H1 (cell line): ENCODE measurements at regions not wholly inside any gene's neighbourhood (a gene's known extent, or its start where the extent isn't known, plus 50 kb on each side); places are given as distances from the start of the nearest gene placed in this dataset.

Source experiments
- CTCF ChIA-PET: fragments of 300-600 bp; sonication (Branson Sonifier 250); formaldehyde crosslinking; loops from one replicate; lab custom pipeline; 2021; ENCODE audit not compliant: partially characterized antibody; lab: Charles Lee
- POLR2A ChIA-PET: fragments of 300-600 bp; sonication (Branson Sonifier 250); formaldehyde crosslinking; loops from one replicate; lab custom pipeline; 2021; ENCODE audit warnings: inconsistent platforms; ENCODE audit not compliant: partially characterized antibody; lab: Charles Lee
- DNase-seq, 2 experiments: peaks; one replicate each; pipeline versions ENCODE4 v3.0.0 to v3.0.0-alpha.2; 2010 to 2022; ENCODE audit warnings: low spot score in 2 of 2, low read depth in 1 of 2, mixed read lengths in 1 of 2
- FAIRE-seq: peaks from 2 replicates; lab custom pipeline; 2011; peaks lifted over from hg19 to GRCh38; lab: Jason Lieb, UNC
- H2AFZ ChIP-seq: 2 replicates; pipeline ENCODE4 v1.8.1; 2012; ENCODE audit warnings: low read length, inconsistent platforms
- H2AK5ac ChIP-seq: 2 replicates; pipeline ENCODE4 v1.6.1; 2013; ENCODE audit warnings: low read depth, low read length
- H2BK120ac ChIP-seq: replicated peaks from 2 replicates; pipeline ENCODE3; 2013; ENCODE audit warnings: low read depth, low read length, inconsistent platforms
- H2BK12ac ChIP-seq: 2 replicates; pipeline ENCODE4 v1.6.1; 2013; ENCODE audit warnings: low read depth, low read length
- H2BK15ac ChIP-seq: 2 replicates; pipeline ENCODE4 v1.6.1; 2013; ENCODE audit warnings: low read length
- H2BK20ac ChIP-seq: 2 replicates; pipeline ENCODE4 v1.6.1; 2013; ENCODE audit warnings: low read length
- H2BK5ac ChIP-seq: 2 replicates; pipeline ENCODE4 v1.6.1; 2013; ENCODE audit warnings: low read depth, low read length
- H3K14ac ChIP-seq: 2 replicates; pipeline ENCODE4 v1.6.1; 2013; ENCODE audit warnings: inconsistent platforms; ENCODE audit not compliant: insufficient read length
- H3K18ac ChIP-seq: 2 replicates; pipeline ENCODE4 v1.6.1; 2013; ENCODE audit warnings: low read length; ENCODE audit errors: extremely low read depth
- H3K23ac ChIP-seq: 2 replicates; pipeline ENCODE4 v1.6.1; 2013; ENCODE audit warnings: inconsistent platforms; ENCODE audit not compliant: insufficient read length
- H3K23me2 ChIP-seq: 2 replicates; pipeline ENCODE4 v1.6.1; 2013; ENCODE audit warnings: low read depth, low read length
- H3K27ac ChIP-seq: 2 replicates; pipeline ENCODE4 v1.6.1; 2011; ENCODE audit warnings: low read depth, low read length, inconsistent platforms
- H3K27me3 ChIP-seq, 4 experiments: replicated peaks in 1 of 4; 1 replicate in 1 of 4; 2 replicates in 3 of 4; pipeline versions ENCODE4 v1.6.1 to v1.8.1; 2011 to 2013; ENCODE audit warnings: low read length in 3 of 4, mild to moderate bottlenecking in 3 of 4, inconsistent platforms in 2 of 4, mixed read lengths in 2 of 4, moderate library complexity in 1 of 4; ENCODE audit not compliant: control insufficient read depth in 3 of 4, insufficient read depth in 3 of 4; ENCODE audit errors: extremely low read depth in 1 of 4
- H3K36me3 ChIP-seq, 4 experiments: 2 replicates each; pipeline versions ENCODE4 v1.6.1 to v1.8.1; 2011 to 2013; ENCODE audit warnings: mild to moderate bottlenecking in 4 of 4, low read length in 3 of 4, moderate library complexity in 2 of 4, control low read depth in 1 of 4, inconsistent platforms in 1 of 4; ENCODE audit not compliant: insufficient read depth in 4 of 4, control insufficient read depth in 2 of 4
- H3K4ac ChIP-seq: replicated peaks from 2 replicates; pipeline ENCODE3; 2013; ENCODE audit warnings: low read length, low read depth, mixed read lengths, inconsistent platforms; ENCODE audit not compliant: insufficient read length
- H3K4me1 ChIP-seq, 4 experiments: replicated peaks in 1 of 4; 1 replicate in 1 of 4; 2 replicates in 3 of 4; pipeline versions ENCODE4 v1.6.1 to v1.8.1; 2011 to 2013; ENCODE audit warnings: low read length in 3 of 4, inconsistent platforms in 2 of 4, mixed read lengths in 1 of 4; ENCODE audit not compliant: insufficient read depth in 4 of 4, control insufficient read depth in 3 of 4
- H3K4me2 ChIP-seq, 2 experiments: 2 replicates each; pipeline versions ENCODE4 v1.6.1 to v1.8.1; 2011 to 2013; ENCODE audit warnings: low read depth in 2 of 2, low read length in 2 of 2, control low read depth in 1 of 2, inconsistent platforms in 1 of 2, mild to moderate bottlenecking in 1 of 2; ENCODE audit not compliant: insufficient read depth in 1 of 2
- H3K4me3 ChIP-seq, 4 experiments: fragments of 200-600, 300-600 bp in 1 of 4; sonication (generic), shearing (Covaris generic), sonication (Bioruptor Twin) in 1 of 4; 2 replicates each; pipeline versions ENCODE4 v1.5.1 to v1.8.1; 2011 to 2016; ENCODE audit warnings: low read length in 4 of 4, low read depth in 3 of 4, control low read depth in 2 of 4, inconsistent platforms in 2 of 4, mild to moderate bottlenecking in 2 of 4, mixed read lengths in 1 of 4, moderate library complexity in 1 of 4; ENCODE audit not compliant: insufficient read depth in 2 of 4; ENCODE audit errors: extremely low read depth in 1 of 4
- H3K56ac ChIP-seq: replicated peaks from 2 replicates; pipeline ENCODE3; 2013; ENCODE audit warnings: low read depth, mild to moderate bottlenecking, mixed read lengths, low read length, inconsistent platforms; ENCODE audit not compliant: insufficient read length
- H3K79me1 ChIP-seq: 2 replicates; pipeline ENCODE4 v1.6.1; 2013; ENCODE audit warnings: low read depth, low read length, control low read depth
- H3K79me2 ChIP-seq, 2 experiments: 2 replicates each; pipeline versions ENCODE4 v1.6.1 to v1.8.1; 2012 to 2013; ENCODE audit warnings: low read length in 2 of 2, mild to moderate bottlenecking in 2 of 2, inconsistent platforms in 1 of 2; ENCODE audit not compliant: insufficient read depth in 2 of 2, control insufficient read depth in 1 of 2
- H3K9ac ChIP-seq, 4 experiments: replicated peaks in 1 of 4; 1 replicate in 1 of 4; 2 replicates in 3 of 4; pipeline versions ENCODE4 v1.6.1 to v1.8.1; 2011 to 2013; ENCODE audit warnings: low read depth in 3 of 4, low read length in 3 of 4, control low read depth in 2 of 4, mild to moderate bottlenecking in 2 of 4, moderate library complexity in 2 of 4, inconsistent platforms in 1 of 4; ENCODE audit errors: extremely low read depth in 1 of 4
- H3K9me3 ChIP-seq, 2 experiments: 2 replicates each; pipeline versions ENCODE4 v1.6.1 to v1.8.1; 2012 to 2013; ENCODE audit warnings: mild to moderate bottlenecking in 2 of 2, moderate library complexity in 2 of 2, control low read depth in 1 of 2, inconsistent platforms in 1 of 2, low read depth in 1 of 2, low read length in 1 of 2, mixed read lengths in 1 of 2; ENCODE audit not compliant: insufficient read depth in 2 of 2
- H4K20me1 ChIP-seq, 2 experiments: replicated peaks in 1 of 2; 2 replicates each; pipeline versions ENCODE3 to v1.8.1; 2011 to 2013; ENCODE audit warnings: inconsistent platforms in 2 of 2, low read length in 2 of 2, mild to moderate bottlenecking in 1 of 2; ENCODE audit not compliant: insufficient read depth in 2 of 2, control insufficient read depth in 1 of 2
- H4K5ac ChIP-seq: 2 replicates; pipeline ENCODE4 v1.6.1; 2013; ENCODE audit warnings: low read length, low read depth, mixed read lengths, inconsistent platforms; ENCODE audit not compliant: insufficient read length
- H4K8ac ChIP-seq: 2 replicates; pipeline ENCODE4 v1.8.0; 2013; ENCODE audit warnings: mild to moderate bottlenecking, moderate library complexity, low read length, inconsistent platforms; ENCODE audit not compliant: insufficient read depth; ENCODE audit errors: extremely low read depth
- H4K91ac ChIP-seq: replicated peaks from 2 replicates; pipeline ENCODE3; 2013; ENCODE audit warnings: low read length, mixed read lengths, inconsistent platforms; ENCODE audit not compliant: insufficient read length
- CHD1 ChIP-seq: IDR thresholded peaks from 2 replicates; pipeline ENCODE4 v1.6.1; 2012; ENCODE audit warnings: low read depth, low read length, improper control_type of control experiment
- KDM1A ChIP-seq: fragments of 200-600, 300-600 bp; sonication (generic); IDR thresholded peaks from 2 replicates; pipeline ENCODE4 v1.7.1; 2016; ENCODE audit warnings: mild to moderate bottlenecking, low read length, borderline replicate concordance
- SIRT6 ChIP-seq: IDR thresholded peaks from one replicate; pipeline ENCODE4 v1.7.1; 2012; ENCODE audit warnings: low read length, inconsistent platforms
- SRF ChIP-seq: IDR thresholded peaks from 2 replicates; pipeline ENCODE4 v1.6.1; 2011; ENCODE audit warnings: mild to moderate bottlenecking, low read depth, low read length, moderate library complexity
- TAF7 ChIP-seq: optimal IDR thresholded peaks from 2 replicates; pipeline ENCODE3; 2011; ENCODE audit warnings: low read depth, mild to moderate bottlenecking, inconsistent platforms, low read length, moderate library complexity, borderline replicate concordance
- YY1 ChIP-seq: IDR thresholded peaks from 2 replicates; pipeline ENCODE4 v1.6.1; 2011; ENCODE audit warnings: low read depth, mild to moderate bottlenecking, low read length
- WGBS, 2 experiments: shearing (Covaris generic) in 1 of 2; methylation state at CpG; one replicate each; pipeline versions ENCODE4 v1.1.6 to v1.1.7; 2013 to 2015; ENCODE audit warnings: low lambda C conversion rate in 2 of 2, mixed read lengths in 2 of 2, inconsistent platforms in 1 of 2, low coverage in 1 of 2, missing lambda C conversion rate in 1 of 2; ENCODE audit not compliant: insufficient replicate concordance in 2 of 2, insufficient coverage in 1 of 2, insufficient read length in 1 of 2; ENCODE audit errors: extremely low coverage in 1 of 2, missing lambda C conversion rate in 1 of 2; 5-methylcytosine and 5-hydroxymethylcytosine counted together
- TF ChIP-seq, protein P1 (sequence below), 3 experiments: IDR thresholded peaks; 1 replicate in 2 of 3; 2 replicates in 1 of 3; pipeline versions ENCODE4 v1.5.1 to v1.6.1; 2011; ENCODE audit warnings: low read length in 3 of 3, mild to moderate bottlenecking in 3 of 3, inconsistent platforms in 2 of 3, low read depth in 1 of 3, moderate library complexity in 1 of 3; ENCODE audit not compliant: insufficient read depth in 1 of 3; ENCODE audit errors: control extremely low read depth in 1 of 3

DNA sequence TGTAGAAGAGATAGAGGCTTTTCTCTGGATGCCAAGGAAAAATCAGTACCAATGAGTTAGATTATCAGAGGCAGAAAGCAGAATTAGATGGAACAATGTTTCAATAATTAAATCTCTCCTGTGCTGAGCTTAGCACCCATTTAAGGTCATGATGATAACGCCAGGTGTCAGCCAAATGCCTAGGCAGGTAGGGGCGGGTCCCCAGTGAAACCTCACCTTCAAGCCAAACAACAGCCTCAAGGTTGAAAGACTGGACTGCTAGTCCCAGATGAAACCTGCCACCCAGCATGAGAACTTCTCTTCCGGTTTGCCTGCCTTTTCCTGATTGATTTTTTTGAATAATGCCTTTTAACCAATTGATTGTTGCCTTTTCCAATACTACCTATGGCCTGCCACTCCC lies 363.0 kb downstream of the PLOD2 start:
- H3K14ac ChIP-seq: no peak overlapping the region
- no peaks in the 10 kb centered on the region for H3K36me3 ChIP-seq
- TF ChIP-seq, protein P1, sequence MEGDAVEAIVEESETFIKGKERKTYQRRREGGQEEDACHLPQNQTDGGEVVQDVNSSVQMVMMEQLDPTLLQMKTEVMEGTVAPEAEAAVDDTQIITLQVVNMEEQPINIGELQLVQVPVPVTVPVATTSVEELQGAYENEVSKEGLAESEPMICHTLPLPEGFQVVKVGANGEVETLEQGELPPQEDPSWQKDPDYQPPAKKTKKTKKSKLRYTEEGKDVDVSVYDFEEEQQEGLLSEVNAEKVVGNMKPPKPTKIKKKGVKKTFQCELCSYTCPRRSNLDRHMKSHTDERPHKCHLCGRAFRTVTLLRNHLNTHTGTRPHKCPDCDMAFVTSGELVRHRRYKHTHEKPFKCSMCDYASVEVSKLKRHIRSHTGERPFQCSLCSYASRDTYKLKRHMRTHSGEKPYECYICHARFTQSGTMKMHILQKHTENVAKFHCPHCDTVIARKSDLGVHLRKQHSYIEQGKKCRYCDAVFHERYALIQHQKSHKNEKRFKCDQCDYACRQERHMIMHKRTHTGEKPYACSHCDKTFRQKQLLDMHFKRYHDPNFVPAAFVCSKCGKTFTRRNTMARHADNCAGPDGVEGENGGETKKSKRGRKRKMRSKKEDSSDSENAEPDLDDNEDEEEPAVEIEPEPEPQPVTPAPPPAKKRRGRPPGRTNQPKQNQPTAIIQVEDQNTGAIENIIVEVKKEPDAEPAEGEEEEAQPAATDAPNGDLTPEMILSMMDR (IDR thresholded peaks at IDR 0.05; ENCODE audit: control extremely low read depth in 1 of 3, insufficient read depth in 1 of 3, low read depth in 1 of 3, low read length in 3 of 3): no peak
- TF ChIP-seq YY1: no peak
- TF ChIP-seq CHD1: no peak
- TF ChIP-seq SRF: no peak
- no peak for TF ChIP-seq SIRT6
- no peak for TF ChIP-seq KDM1A
- TF ChIP-seq TAF7: no peak
- no peak overlapping the region for H4K5ac ChIP-seq
- POLR2A ChIA-PET: no interaction called here
- H4K20me1 ChIP-seq: no peaks in the 10 kb centered on the region
- no peak for DNase-seq
- no peak overlapping the region for H3K18ac ChIP-seq
- no peak overlapping the region for H3K4me3 ChIP-seq
- H3K27ac ChIP-seq: no peak overlapping the region
- no peak overlapping the region for H3K56ac ChIP-seq
- no peak overlapping the region for H2BK12ac ChIP-seq
- H2BK5ac ChIP-seq: no peak overlapping the region
- H3K23ac ChIP-seq: no peak overlapping the region
- no peaks in the 10 kb centered on the region for H3K23me2 ChIP-seq
- no peak for FAIRE-seq
- CTCF ChIA-PET: interaction anchor here (1.0 to 1.3 kb wide), 2 partner anchors 13 to 229 kb away, joined by 3 to 4 read pairs; no protein-coding TSS in a partner anchor
- H2BK20ac ChIP-seq: no peak overlapping the region
- H2BK120ac ChIP-seq: no peak overlapping the region
- H3K79me2 ChIP-seq: no peaks in the 10 kb centered on the region
- peaks cover 0 to 5% of the 10 kb centered on the region in 2 experiments; a peak in 2 of 4 replicates for H3K9me3 ChIP-seq
- H2BK15ac ChIP-seq: no peak overlapping the region
- no peak overlapping the region for H4K8ac ChIP-seq
- no peaks in the 10 kb centered on the region for H3K79me1 ChIP-seq
- H3K4ac ChIP-seq: no peak overlapping the region
- H2AFZ ChIP-seq: no peak overlapping the region
- peaks cover 4 to 7% (median 6%) of the 10 kb centered on the region in 4 experiments; a peak in 3 of 7 replicates for H3K4me1 ChIP-seq
- no peak overlapping the region for H3K9ac ChIP-seq
- H3K4me2 ChIP-seq: 0 out of 4 replicates have a peak overlapping the region, but pooled peaks of 1 of the 2 experiments have one; percentile 17
- no peak overlapping the region for H4K91ac ChIP-seq
- H2AK5ac ChIP-seq: no peak overlapping the region
- H3K27me3 ChIP-seq: no peaks in the 10 kb centered on the region
- 84% methylated on average over 3 of the region's 3 CpGs; no CpG with 5 or more reads in 1 of the 2 experiments for WGBS, 2 experiments
